ENCODE measurements at regions not wholly inside any gene's neighbourhood (a gene's known extent, or its start where the extent isn't known, plus 50 kb on each side); places are given as distances from the start of the nearest gene placed in this dataset.

DNA sequence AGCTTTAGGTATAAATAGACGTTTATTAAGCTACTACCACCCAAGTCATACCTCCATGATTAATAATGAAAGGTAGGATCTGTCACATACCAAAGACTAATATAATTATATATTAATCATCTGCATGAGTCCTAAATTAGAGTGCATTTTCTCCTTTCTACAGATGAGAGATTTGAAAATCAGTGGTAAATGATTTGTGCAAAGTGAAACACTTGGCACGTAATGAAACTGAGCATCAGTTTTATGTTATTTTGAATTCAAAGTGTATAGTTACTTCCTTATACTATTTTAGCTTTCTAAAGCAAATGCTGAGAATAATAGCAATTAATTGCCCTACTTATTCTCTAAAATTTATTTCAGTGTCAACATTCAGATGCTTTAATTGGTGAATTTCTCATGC lies 615.3 kb downstream of the TRIB2 start:
- TF ChIP-seq, protein P1, sequence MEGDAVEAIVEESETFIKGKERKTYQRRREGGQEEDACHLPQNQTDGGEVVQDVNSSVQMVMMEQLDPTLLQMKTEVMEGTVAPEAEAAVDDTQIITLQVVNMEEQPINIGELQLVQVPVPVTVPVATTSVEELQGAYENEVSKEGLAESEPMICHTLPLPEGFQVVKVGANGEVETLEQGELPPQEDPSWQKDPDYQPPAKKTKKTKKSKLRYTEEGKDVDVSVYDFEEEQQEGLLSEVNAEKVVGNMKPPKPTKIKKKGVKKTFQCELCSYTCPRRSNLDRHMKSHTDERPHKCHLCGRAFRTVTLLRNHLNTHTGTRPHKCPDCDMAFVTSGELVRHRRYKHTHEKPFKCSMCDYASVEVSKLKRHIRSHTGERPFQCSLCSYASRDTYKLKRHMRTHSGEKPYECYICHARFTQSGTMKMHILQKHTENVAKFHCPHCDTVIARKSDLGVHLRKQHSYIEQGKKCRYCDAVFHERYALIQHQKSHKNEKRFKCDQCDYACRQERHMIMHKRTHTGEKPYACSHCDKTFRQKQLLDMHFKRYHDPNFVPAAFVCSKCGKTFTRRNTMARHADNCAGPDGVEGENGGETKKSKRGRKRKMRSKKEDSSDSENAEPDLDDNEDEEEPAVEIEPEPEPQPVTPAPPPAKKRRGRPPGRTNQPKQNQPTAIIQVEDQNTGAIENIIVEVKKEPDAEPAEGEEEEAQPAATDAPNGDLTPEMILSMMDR (conservative IDR thresholded peaks at IDR 0.05; ENCODE audit: low read length): no peak
- no peak for TF ChIP-seq EZH2phosphoT487 (IDR thresholded peaks at IDR 0.05; ENCODE audit: borderline replicate concordance, low read depth, low read length)
